ENCODE measurements at regions not wholly inside any gene's neighbourhood (a gene's known extent, or its start where the extent isn't known, plus 50 kb on each side); places are given as distances from the start of the nearest gene placed in this dataset.

DNA sequence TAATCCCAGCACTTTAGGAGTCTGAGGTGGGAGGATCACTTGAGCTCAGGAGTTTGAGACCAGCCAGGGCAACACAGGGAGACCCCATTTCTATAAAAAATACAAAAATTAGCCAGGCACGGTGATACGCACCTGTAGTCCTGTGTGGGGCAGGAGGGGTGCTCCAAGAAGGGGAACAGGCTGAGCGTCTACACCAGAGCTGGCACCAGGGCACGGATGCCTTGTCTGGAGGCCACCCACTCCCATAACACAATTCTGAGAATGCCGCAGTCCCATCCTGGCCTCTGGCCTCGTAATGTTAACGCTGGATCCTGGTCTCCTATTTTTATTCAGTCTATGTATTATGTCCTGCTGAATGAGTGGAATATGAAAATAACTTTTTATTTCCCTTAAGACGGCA is 161.3 kb downstream of the WSCD1 start:
- no peak for DNase-seq (ENCODE audit: extremely low read depth, low read depth)

GRCh38 chr17:6218333-6218732 is 148.2 kb downstream of the WSCD1 start:
- TF ChIP-seq, protein P1, sequence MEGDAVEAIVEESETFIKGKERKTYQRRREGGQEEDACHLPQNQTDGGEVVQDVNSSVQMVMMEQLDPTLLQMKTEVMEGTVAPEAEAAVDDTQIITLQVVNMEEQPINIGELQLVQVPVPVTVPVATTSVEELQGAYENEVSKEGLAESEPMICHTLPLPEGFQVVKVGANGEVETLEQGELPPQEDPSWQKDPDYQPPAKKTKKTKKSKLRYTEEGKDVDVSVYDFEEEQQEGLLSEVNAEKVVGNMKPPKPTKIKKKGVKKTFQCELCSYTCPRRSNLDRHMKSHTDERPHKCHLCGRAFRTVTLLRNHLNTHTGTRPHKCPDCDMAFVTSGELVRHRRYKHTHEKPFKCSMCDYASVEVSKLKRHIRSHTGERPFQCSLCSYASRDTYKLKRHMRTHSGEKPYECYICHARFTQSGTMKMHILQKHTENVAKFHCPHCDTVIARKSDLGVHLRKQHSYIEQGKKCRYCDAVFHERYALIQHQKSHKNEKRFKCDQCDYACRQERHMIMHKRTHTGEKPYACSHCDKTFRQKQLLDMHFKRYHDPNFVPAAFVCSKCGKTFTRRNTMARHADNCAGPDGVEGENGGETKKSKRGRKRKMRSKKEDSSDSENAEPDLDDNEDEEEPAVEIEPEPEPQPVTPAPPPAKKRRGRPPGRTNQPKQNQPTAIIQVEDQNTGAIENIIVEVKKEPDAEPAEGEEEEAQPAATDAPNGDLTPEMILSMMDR (IDR thresholded peaks at IDR 0.05; ENCODE audit: low read depth, low read length): no peak
- no peak for DNase-seq (ENCODE audit: extremely low read depth, low read depth)

More for the DNA sequence above, 161.3 kb downstream of the WSCD1 start:
- TF ChIP-seq, protein P1 (IDR thresholded peaks at IDR 0.05; ENCODE audit: low read depth, low read length): no peak

DNA sequence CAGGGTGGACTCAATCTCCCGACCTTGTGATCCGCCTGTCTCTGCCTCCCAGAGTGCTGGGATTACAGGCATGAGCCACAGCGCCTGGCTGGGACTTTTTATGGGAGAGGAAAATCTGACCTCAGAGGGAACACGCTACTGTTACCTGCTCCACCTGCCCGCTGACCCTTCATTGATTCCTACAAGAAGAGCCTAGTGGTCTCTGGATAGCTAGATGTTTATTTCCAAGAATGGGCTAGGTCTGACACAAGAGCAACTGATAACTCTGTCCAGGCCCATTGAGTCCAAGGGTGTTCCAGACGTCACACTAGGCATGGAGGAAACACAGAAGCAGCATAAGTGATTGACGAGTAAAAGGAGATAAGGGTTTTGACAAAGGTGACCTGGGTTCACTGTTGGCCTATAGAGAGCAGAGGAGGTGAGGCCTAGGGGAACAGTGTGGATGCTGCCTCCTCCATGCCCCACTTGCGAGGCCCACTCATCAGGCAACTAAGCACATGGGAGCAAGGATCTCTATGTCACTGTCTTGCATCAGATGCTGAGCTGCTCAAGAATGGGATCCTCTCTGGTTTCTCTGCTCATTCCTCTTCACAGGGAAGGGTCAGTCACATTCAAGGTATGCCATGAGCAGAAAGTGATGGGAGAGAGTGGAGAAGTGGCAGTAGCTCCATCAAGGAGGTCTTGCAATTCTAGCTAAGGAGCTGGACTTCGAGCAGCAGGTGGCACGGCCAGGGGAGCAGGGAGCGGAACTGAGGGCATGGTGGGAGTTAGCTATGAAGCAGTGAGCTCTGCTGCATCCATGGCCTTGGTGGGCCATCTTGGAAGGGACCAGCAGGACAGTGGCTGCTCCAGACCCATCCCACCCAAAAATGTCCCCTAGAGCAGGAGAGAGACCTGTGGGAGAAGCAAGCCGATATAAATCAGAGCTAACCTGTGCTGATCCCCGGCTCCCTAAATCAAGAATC is 145.2 kb downstream of the WSCD1 start:
- TF ChIP-seq, protein P1 (IDR thresholded peaks at IDR 0.05; ENCODE audit: low read depth, low read length): no peak
- no peak for DNase-seq (ENCODE audit: extremely low read depth, low read depth)

DNA sequence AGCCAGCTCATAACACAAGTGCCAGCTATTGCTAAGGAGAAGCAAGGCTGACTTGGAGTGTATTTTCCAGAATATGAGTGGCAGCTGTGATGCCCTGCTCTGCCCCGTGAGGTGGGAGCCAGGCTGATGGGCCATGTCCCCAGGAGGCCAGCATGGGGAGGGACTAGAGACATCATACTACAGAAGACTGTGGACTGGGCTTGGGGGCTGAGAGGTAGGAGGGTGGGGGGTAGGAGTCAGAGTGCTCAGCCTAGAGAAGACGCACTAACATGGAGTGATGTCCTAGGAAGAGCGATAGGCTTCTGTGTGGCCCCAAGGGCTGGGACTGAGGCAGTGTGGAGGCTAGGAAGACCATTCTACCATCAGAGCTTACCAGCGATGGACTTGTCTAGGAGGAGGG is 143.7 kb downstream of the WSCD1 start:
- TF ChIP-seq, protein P1 (IDR thresholded peaks at IDR 0.05; ENCODE audit: low read depth, low read length): no peak
- DNase-seq (ENCODE audit: extremely low read depth, low read depth): no peak

- no peak for DNase-seq (ENCODE audit: extremely low read depth, low read depth)
- TF ChIP-seq, protein P1 (IDR thresholded peaks at IDR 0.05; ENCODE audit: low read depth, low read length): no peak
Observed at GRCh38 chr17:6212766-6213165, 142.6 kb downstream of the WSCD1 start.

- TF ChIP-seq, protein P1 (IDR thresholded peaks at IDR 0.05; ENCODE audit: low read depth, low read length): no peak
- no peak for DNase-seq (ENCODE audit: extremely low read depth, low read depth)
Observed at GRCh38 chr17:6209829-6210228, 139.7 kb downstream of the WSCD1 start.

GRCh38 chr17:6208608-6209180 is 138.5 kb downstream of the WSCD1 start:
- no peak for DNase-seq (ENCODE audit: extremely low read depth, low read depth)

More at GRCh38 chr17:6208608-6209180, 138.5 kb downstream of the WSCD1 start:
- TF ChIP-seq, protein P1 (IDR thresholded peaks at IDR 0.05; ENCODE audit: low read depth, low read length): no peak

Data from AG09319 (cell line).